Colonic mucosa (tissue), 4 donors: ENCODE measurements at regions not wholly inside any gene's neighbourhood (a gene's known extent, or its start where the extent isn't known, plus 50 kb on each side); places are given as distances from the start of the nearest gene placed in this dataset.

Source experiments
- DNase-seq: peaks from one replicate; pipeline ENCODE4 v3.0.0-alpha.2; 2020
- H3K27ac ChIP-seq: fragments of 200-600 bp; one replicate; pipeline ENCODE4 v1.8.0; 2021
- H3K27me3 ChIP-seq: fragments of 200-600 bp; one replicate; pipeline ENCODE4 v1.8.0; 2021
- H3K36me3 ChIP-seq: fragments of 200-600 bp; one replicate; pipeline ENCODE4 v1.8.0; 2021
- H3K4me1 ChIP-seq: fragments of 200-600 bp; one replicate; pipeline ENCODE4 v1.8.0; 2021; ENCODE audit warnings: mild to moderate bottlenecking
- H3K4me3 ChIP-seq: fragments of 200-600 bp; one replicate; pipeline ENCODE4 v1.8.0; 2021
- H3K9ac ChIP-seq, 2 donors: one replicate each; pipeline ENCODE4 v1.7.0; 2013; ENCODE audit warnings: control low read depth in 2 of 2, low read depth in 2 of 2, low read length in 2 of 2
- H3K9me3 ChIP-seq: fragments of 200-600 bp; one replicate; pipeline ENCODE4 v1.8.0; 2021
- CTCF ChIP-seq: fragments of 200-600 bp; IDR thresholded peaks from one replicate; pipeline ENCODE4 v1.8.0; 2022; ENCODE audit warnings: antibody characterized with exemption, mild to moderate bottlenecking
- intact Hi-C: fragments of 100-400 bp; cut with DNase I; formaldehyde crosslinking; loops from one replicate; pipeline ENCODE4 v1.14.1; 2022
- donor health status: healthy.
- donor health status: DM: no; HTN: no; CAD: no.
- donor health status: DM: no; HTN: no; CAD: no.

GRCh38 chr5:58151414-58151813 lies 308.5 kb downstream of the PLK2 start:
- no peaks in the 10 kb centered on the region for H3K27me3 ChIP-seq
- no peak overlapping the region for H3K27ac ChIP-seq
- H3K9me3 ChIP-seq = no peaks in the 10 kb centered on the region
- TF ChIP-seq CTCF = no peak
- intact Hi-C loops = no loop called here
- H3K4me1 ChIP-seq = no peaks in the 10 kb centered on the region
- H3K9ac ChIP-seq = no peak overlapping the region
- H3K4me3 ChIP-seq = no peak overlapping the region
- H3K36me3 ChIP-seq = no peaks in the 10 kb centered on the region
- DNase-seq = no peak

GRCh38 chr5:58150926-58151325 lies 309.0 kb downstream of the PLK2 start:
- intact Hi-C loops = no loop called here
- Histone ChIP-seq H3K36me3 (no peaks in the 10 kb centered on the region), H3K9ac (no peak overlapping the region), H3K4me1 (no peaks in the 10 kb centered on the region), H3K27ac (no peak overlapping the region), H3K9me3 (no peaks in the 10 kb centered on the region), H3K4me3 (no peak overlapping the region), H3K27me3 (no peaks in the 10 kb centered on the region)
- TF ChIP-seq CTCF = no peak
- no peak for DNase-seq

DNA sequence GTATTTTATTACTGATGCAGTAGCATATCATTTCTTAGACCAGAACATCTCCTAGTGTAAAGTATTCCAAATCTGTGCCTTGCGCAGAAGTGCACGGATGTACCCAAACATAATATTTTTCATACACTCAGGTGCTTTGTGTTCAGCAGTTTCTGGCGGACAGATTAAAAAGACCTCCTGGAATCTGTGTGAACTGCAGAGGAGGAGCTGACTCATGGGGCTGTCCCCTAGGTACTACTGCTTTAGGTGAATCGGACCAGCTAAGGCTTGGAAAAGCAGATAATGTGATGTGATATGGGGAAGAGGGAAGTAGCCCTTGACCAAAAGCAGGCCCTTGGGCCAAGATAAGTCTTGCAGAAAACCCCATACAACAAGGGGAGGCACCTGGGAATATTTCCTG lies 310.1 kb downstream of the PLK2 start:
- DNase-seq = no peak
- Histone ChIP-seq H3K4me1 (no peaks in the 10 kb centered on the region), H3K4me3 (no peak overlapping the region), H3K27ac (no peak overlapping the region), H3K9me3 (no peaks in the 10 kb centered on the region), H3K36me3 (no peaks in the 10 kb centered on the region), H3K9ac (no peak overlapping the region), H3K27me3 (no peaks in the 10 kb centered on the region)
- TF ChIP-seq CTCF = no peak
- intact Hi-C loops = no loop called here

GRCh38 chr5:58149345-58149744 lies 310.5 kb downstream of the PLK2 start:
- no peaks in the 10 kb centered on the region for H3K4me1 ChIP-seq
- no peak for DNase-seq
- no peak overlapping the region for H3K9ac ChIP-seq
- H3K4me3 ChIP-seq = no peak overlapping the region
- no peak for TF ChIP-seq CTCF
- no peaks in the 10 kb centered on the region for H3K9me3 ChIP-seq
- intact Hi-C loops = no loop called here
- H3K36me3 ChIP-seq = no peaks in the 10 kb centered on the region
- no peak overlapping the region for H3K27ac ChIP-seq
- H3K27me3 ChIP-seq = no peaks in the 10 kb centered on the region

DNA sequence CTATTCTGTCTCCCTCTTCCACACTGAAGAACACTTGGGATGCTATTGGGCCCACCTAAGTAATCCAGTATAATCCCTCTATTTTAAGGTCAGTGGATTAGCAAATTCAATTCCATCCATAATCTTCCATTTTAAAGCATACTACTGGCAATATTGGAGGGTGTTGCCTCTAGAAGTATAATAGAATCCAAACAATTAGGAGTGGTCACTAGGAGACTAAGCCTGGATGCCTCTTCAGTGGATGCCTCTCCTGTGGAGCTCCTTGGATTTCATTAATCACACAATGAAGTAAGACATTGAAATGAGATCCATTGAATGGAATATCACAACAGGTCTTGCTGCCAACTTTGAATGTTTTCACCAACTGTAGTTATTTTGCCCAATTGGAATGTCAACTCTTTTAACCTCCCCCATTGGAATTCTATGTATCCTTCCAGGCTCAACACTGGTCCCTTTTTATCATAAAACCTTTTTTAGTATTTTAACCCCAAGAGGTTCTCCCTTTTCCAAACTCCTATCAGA lies 311.6 kb downstream of the PLK2 start:
- H3K9ac ChIP-seq = no peak overlapping the region
- H3K9me3 ChIP-seq = no peaks in the 10 kb centered on the region
- no peak overlapping the region for H3K4me3 ChIP-seq
- H3K4me1 ChIP-seq = no peaks in the 10 kb centered on the region
- no peaks in the 10 kb centered on the region for H3K27me3 ChIP-seq
- no peaks in the 10 kb centered on the region for H3K36me3 ChIP-seq
- no peak for DNase-seq
- no peak overlapping the region for H3K27ac ChIP-seq
- no peak for TF ChIP-seq CTCF
- intact Hi-C loops = no loop called here
